Astrocyte of the cerebellum (primary cell): ENCODE measurements at regions not wholly inside any gene's neighbourhood (a gene's known extent, or its start where the extent isn't known, plus 50 kb on each side); places are given as distances from the start of the nearest gene placed in this dataset.

Experiments
- DNase-seq: peaks from one replicate; pipeline ENCODE4 v3.0.0-alpha.2; 2011; ENCODE audit warnings: low read depth
- H3K4me3 ChIP-seq: 2 replicates; pipeline ENCODE4 v1.5.1; 2011; ENCODE audit warnings: mild to moderate bottlenecking, low read depth, low read length, moderate library complexity
- CTCF ChIP-seq: IDR thresholded peaks from 2 replicates; pipeline ENCODE4 v1.5.1; 2012; ENCODE audit warnings: low read length, low read depth, moderate library complexity, mild to moderate bottlenecking; ENCODE audit errors: missing control alignments
- in situ Hi-C: cut with HindIII; loops from 2 replicates; pipeline ENCODE4 v1.10.0; 2017; ENCODE audit warnings: low sequenced_read_pairs

- TF ChIP-seq CTCF: no peak
- H3K4me3 ChIP-seq: no peak overlapping the region
- in situ Hi-C loops: no loop called here
- no peak for DNase-seq
These were observed 117.0 kb downstream of the NAV1 start for GRCh38 chr1:201655910-201656309.

- in situ Hi-C loops: no loop called here
- no peak for DNase-seq
- TF ChIP-seq CTCF: no peak
- no peak overlapping the region for H3K4me3 ChIP-seq
These were observed 117.5 kb downstream of the NAV1 start for GRCh38 chr1:201656311-201657032.

- H3K4me3 ChIP-seq: no peak overlapping the region
- in situ Hi-C loops: no loop called here
These were observed 120.6 kb downstream of the NAV1 start for GRCh38 chr1:201659572-201659971.

GRCh38 chr1:201660931-201661822 is 122.2 kb downstream of the NAV1 start:
- TF ChIP-seq CTCF: no peak
- no peak for DNase-seq
- in situ Hi-C loops: no loop called here
- no peak overlapping the region for H3K4me3 ChIP-seq

More at GRCh38 chr1:201659572-201659971, 120.6 kb downstream of the NAV1 start:
- TF ChIP-seq CTCF: no peak
- DNase-seq: no peak

GRCh38 chr1:201661823-201662359 is 123.0 kb downstream of the NAV1 start:
- no peak for DNase-seq
- in situ Hi-C loops: no loop called here
- no peak for TF ChIP-seq CTCF
- H3K4me3 ChIP-seq: no peak overlapping the region

- no peak for TF ChIP-seq CTCF
- in situ Hi-C loops: no loop called here
- DNase-seq: no peak
- no peak overlapping the region for H3K4me3 ChIP-seq
These were observed 123.7 kb downstream of the NAV1 start for GRCh38 chr1:201662646-201663045.
